Tibial nerve (tissue), 3 donors: ENCODE measurements at regions not wholly inside any gene's neighbourhood (a gene's known extent, or its start where the extent isn't known, plus 50 kb on each side); places are given as distances from the start of the nearest gene placed in this dataset.

Experiments used
- POLR2A ChIP-seq, 2 donors: fragments of 450-650 bp; IDR thresholded peaks; one replicate each; pipeline ENCODE4 v1.6.1; 2017; ENCODE audit warnings: antibody characterized with exemption in 2 of 2, mild to moderate bottlenecking in 2 of 2, moderate library complexity in 2 of 2
- TF ChIP-seq, protein P1 (sequence below), 5 experiments: fragments of 200-600 bp in 3 of 5; fragments of 450-650 bp in 2 of 5; sonication (generic) in 3 of 5; IDR thresholded peaks; one replicate each; pipeline ENCODE4 v1.5.1; 2016 to 2019; ENCODE audit warnings: antibody characterized with exemption in 5 of 5, mild to moderate bottlenecking in 3 of 5, moderate library complexity in 2 of 5

DNA sequence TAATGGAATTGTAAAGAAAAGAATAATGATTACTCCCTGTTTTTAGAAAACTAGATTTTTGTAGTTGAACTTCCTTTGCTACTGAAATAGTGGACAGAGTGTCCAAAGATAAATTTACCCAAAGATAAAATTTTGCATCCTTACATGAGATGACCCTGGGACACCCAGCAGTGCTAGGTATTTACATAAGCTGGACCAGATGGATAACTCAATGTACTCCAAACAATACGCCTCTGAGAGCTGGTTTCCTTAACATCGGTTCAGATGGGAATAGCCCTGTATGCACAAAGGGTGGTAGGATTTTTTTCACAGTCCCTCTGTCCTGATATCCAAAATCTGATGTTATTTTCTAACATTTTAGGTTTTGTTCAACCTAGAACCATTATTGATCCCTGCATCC lies 432.1 kb upstream of the ID2 start:
- TF ChIP-seq, protein P1, sequence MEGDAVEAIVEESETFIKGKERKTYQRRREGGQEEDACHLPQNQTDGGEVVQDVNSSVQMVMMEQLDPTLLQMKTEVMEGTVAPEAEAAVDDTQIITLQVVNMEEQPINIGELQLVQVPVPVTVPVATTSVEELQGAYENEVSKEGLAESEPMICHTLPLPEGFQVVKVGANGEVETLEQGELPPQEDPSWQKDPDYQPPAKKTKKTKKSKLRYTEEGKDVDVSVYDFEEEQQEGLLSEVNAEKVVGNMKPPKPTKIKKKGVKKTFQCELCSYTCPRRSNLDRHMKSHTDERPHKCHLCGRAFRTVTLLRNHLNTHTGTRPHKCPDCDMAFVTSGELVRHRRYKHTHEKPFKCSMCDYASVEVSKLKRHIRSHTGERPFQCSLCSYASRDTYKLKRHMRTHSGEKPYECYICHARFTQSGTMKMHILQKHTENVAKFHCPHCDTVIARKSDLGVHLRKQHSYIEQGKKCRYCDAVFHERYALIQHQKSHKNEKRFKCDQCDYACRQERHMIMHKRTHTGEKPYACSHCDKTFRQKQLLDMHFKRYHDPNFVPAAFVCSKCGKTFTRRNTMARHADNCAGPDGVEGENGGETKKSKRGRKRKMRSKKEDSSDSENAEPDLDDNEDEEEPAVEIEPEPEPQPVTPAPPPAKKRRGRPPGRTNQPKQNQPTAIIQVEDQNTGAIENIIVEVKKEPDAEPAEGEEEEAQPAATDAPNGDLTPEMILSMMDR (IDR thresholded peaks at IDR 0.05): no peak
- no peak for TF ChIP-seq POLR2A (IDR thresholded peaks at IDR 0.05)
